LNCAP (cell line): ENCODE measurements at regions not wholly inside any gene's neighbourhood (a gene's known extent, or its start where the extent isn't known, plus 50 kb on each side); places are given as distances from the start of the nearest gene placed in this dataset.

Experiments used
- TF ChIP-seq, protein P1 (sequence below): fragments of 450-650 bp; IDR thresholded peaks from 2 replicates; pipeline ENCODE4 v1.5.1; 2017; ENCODE audit warnings: mild to moderate bottlenecking

DNA sequence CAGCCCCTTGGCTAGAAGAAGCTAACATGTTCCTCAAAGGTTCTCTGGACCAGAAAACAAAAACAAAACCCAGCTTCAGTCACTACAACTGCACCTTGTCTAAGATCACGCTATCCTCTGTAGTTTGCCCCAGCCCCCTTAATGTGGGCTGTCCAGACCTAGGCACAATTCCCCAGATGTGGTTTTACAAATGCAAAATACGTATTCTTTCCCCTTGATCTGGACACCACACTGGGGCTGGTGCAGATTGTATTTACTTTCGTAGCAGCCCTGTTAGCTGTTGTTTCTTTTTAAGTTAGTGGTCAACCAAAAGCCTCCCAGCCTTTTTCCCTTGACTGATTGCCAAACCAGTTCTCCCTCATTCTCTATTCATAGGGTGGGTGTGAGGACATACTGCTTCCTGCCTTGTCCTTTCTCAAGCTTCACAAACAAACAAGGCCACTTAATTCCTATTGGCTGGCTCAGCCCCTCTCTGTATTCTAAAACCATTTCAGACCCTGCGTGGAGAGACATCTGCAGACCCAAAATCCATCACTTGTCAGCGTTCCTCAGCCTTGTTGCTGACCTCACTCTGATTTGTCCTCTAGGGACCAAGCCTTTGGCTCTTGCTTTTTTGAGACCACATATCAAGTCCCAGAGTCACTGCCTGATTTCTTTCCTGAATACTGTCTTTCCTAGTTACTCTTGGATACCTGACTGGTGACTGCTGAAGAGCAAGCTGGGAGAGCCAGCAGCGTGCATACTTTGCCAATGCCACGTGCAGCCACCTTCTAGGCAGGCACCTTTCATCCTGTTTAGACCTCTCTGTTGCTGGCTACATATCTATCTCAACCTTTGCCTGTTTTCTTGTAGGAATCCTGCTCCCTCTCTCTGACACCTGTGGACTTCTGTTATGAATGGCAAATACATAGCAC lies 96.4 kb upstream of the RAB3GAP2 start:
- TF ChIP-seq, protein P1, sequence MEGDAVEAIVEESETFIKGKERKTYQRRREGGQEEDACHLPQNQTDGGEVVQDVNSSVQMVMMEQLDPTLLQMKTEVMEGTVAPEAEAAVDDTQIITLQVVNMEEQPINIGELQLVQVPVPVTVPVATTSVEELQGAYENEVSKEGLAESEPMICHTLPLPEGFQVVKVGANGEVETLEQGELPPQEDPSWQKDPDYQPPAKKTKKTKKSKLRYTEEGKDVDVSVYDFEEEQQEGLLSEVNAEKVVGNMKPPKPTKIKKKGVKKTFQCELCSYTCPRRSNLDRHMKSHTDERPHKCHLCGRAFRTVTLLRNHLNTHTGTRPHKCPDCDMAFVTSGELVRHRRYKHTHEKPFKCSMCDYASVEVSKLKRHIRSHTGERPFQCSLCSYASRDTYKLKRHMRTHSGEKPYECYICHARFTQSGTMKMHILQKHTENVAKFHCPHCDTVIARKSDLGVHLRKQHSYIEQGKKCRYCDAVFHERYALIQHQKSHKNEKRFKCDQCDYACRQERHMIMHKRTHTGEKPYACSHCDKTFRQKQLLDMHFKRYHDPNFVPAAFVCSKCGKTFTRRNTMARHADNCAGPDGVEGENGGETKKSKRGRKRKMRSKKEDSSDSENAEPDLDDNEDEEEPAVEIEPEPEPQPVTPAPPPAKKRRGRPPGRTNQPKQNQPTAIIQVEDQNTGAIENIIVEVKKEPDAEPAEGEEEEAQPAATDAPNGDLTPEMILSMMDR = no peak

DNA sequence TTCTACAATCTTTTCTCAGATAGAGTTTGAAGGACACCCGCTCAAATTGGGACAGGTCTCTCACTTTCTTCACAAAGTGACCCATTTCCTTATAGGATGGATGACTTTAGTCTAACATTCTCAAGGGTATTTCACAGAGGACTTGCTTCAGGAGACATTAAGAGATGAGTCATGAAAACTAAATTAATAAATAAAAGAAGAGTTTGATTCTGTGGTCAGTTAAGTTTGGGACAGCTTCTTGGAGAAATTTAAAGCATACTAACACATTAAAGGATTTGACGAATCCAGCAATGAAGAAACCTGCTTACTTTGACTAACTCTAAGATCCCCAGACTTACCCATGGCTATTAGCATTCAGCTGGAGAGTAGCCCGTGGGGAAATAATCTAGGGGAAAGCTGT lies 95.6 kb upstream of the RAB3GAP2 start:
- TF ChIP-seq, protein P1 = no peak

DNA sequence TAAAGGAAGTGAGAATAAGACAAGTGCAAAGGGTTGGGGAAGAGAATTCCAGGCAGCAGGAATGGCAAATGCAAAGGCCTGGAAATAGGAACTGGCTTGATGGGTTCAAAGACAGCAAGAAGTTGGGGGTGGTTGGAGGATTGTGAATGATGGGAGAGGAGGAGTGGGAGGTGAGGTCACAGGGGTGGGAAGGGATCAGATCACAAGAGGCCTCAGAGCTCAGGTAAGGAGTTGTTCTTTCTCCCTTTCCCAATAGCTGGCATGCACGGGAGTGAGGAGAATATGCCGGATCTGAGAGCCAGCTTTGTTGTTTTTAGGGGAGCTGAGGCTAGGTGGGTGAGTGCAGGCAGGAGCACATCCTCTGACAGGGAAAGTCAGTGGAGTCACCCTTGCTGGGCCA lies 94.0 kb upstream of the RAB3GAP2 start:
- TF ChIP-seq, protein P1 = no peak

DNA sequence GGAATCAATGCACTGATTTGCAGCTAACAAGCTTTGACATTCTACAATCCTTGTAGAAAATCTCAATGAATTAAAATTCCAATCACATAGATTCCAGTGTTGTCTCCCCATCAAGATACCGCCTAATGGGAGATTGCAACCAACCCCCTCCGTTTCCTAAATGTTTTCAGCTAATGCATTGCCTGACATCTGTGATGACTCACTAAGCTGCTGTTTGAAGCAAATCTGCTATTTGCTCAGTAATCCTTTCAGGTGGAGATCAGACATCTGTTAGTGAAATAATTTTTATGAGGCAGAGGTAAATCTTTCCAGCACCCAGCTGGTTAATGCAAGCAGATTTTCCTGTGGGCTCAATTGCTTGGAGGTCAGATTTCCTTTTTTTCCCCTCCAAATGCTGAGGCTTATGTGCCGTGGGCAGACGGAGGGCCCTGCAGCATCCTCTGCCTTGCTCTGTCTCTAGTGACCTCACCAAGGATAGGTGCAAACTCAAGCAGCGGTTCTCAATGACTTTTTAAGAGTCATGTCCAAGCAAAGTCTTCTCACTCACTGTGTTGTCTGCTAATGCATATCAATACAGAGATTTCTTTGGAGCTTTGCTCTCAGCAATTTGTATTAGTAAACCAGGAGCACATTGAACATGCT lies 91.1 kb upstream of the RAB3GAP2 start:
- TF ChIP-seq, protein P1 = no peak

DNA sequence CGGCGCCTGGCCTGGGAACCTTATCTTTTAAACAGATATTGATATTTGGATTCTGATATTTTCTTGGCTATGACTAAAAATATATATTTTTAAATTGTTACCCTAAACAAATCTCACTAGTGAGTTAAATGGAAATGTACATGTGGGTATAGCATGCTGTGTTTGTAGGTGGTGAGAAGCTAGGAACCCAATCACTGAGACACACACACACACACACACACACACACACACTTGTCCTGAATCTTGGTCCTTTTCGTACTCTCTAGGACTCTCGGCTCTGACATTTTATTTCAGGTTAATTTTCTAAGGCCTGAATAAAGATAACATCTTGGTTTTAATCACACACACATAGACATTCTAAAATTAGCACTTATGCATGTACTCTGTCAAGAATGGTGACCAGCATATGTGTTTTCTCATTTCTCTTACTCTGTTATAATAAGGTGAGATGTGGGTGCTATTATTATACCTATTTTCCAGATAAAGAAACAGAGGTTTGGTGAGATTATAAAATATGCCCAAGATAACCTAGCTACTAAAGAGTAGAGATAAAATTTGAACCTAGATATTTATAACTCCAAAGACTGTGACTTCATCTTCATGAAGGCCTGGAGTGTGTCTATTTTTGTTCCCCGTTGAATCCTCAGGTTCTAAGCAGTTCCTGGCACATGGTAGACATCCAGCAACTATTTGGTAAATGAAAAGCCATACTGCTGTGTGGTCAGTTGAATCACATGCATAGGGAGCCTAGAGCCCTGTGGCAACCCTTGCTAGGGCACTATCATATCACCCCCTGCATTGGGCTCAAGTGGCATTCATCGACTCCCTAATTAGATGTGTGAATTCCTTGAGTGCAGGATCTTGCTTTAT lies 85.0 kb upstream of the RAB3GAP2 start:
- TF ChIP-seq, protein P1 = no peak

DNA sequence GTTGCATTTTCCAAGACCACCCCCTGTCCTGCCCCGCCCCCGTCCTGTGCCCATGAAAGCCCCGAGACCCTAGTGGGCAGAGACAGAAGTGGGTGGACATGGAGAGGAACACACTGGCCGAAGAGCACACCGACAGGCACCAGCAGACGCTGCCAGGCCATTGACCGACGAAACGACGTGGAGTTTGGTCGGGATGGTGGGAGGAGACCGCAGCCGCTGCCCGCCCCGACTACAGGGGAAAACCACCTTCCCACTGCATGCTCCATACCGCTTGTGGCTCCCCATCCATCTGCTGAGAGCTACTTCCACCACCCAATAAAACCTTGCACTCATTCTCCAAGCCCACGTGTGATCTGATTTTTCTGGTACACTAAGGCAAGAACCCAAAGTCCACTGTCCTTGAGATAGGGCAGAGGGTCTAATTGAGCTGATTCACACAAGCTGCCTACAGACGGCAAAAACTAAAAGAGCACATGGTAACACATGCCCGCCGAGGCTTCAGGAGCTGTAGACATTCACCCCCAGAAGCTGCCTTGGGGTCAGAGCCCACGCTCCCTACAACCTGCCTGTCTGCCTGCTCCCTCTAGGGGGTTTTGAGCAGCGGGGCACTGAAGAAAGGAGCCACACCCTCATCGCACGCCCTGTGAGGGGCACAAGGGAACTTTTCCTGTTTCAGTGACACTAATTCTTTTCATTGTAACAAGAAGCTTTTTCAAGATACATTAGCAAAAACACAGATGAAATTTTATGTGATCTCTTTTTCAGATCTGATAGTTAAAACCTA lies 81.2 kb upstream of the RAB3GAP2 start:
- TF ChIP-seq, protein P1 = no peak

DNA sequence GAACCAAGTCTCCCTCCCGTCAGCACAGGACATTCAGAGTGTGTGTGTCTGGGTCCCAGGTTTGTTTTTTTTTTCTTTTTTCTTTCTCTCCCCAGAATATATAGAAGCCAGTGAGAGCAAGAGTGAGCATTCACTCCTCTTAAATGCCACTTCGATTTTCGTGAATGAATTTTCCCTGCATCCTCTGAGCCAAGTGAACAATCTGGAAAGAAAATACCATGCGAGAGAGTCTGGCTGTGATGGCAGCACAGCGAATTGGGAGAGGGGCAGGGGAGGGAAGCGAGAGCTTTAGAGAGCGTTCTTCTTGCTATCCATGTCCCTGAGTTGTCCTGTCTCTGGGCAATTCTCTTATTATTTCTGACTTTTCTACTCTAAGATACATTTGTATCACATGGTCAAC lies 76.0 kb upstream of the RAB3GAP2 start:
- TF ChIP-seq, protein P1 = no peak
